GM23338 (cell line): ENCODE measurements at regions not wholly inside any gene's neighbourhood (a gene's known extent, or its start where the extent isn't known, plus 50 kb on each side); places are given as distances from the start of the nearest gene placed in this dataset.

Experiments used
- ATAC-seq: fragments of 200-7000 bp; cut with Tn5 transposase; 3 replicates; pipeline ENCODE4 v1.9.1; 2020
- DNase-seq: peaks from one replicate; pipeline ENCODE4 v3.0.0-alpha.2; 2015; ENCODE audit warnings: low spot score
- H2AFZ ChIP-seq: fragments of 200-600 bp; sonication (generic); 2 replicates; pipeline ENCODE4 v1.8.0; 2016; ENCODE audit warnings: antibody characterized with exemption, mild to moderate bottlenecking, moderate library complexity
- H3F3A ChIP-seq: fragments of 200-600 bp; sonication (generic); replicated peaks from 2 replicates; pipeline ENCODE4 v1.8.0; 2017; ENCODE audit warnings: antibody characterized with exemption, mixed run types, low read depth
- H3K27ac ChIP-seq: fragments of 200-600 bp; sonication (generic); 2 replicates; pipeline ENCODE4 v1.6.1; 2016; ENCODE audit warnings: low read depth
- H3K27me3 ChIP-seq: fragments of 200-600 bp; sonication (generic); 2 replicates; pipeline ENCODE4 v1.8.0; 2016; ENCODE audit warnings: mild to moderate bottlenecking, mixed run types, moderate library complexity; ENCODE audit not compliant: insufficient read depth
- H3K36me3 ChIP-seq: fragments of 200-600 bp; sonication (generic); 2 replicates; pipeline ENCODE4 v1.8.0; 2016; ENCODE audit warnings: mild to moderate bottlenecking; ENCODE audit not compliant: insufficient read depth
- H3K4me1 ChIP-seq: fragments of 200-600 bp; sonication (generic); 2 replicates; pipeline ENCODE4 v1.8.0; 2016; ENCODE audit warnings: mild to moderate bottlenecking, moderate library complexity; ENCODE audit not compliant: insufficient read depth
- H3K4me2 ChIP-seq: fragments of 200-600 bp; sonication (generic); 2 replicates; pipeline ENCODE4 v1.7.1; 2017; ENCODE audit warnings: mixed run types
- H3K4me3 ChIP-seq: fragments of 200-600 bp; sonication (generic); 2 replicates; pipeline ENCODE4 v1.6.1; 2016; ENCODE audit warnings: mixed run types
- H3K79me2 ChIP-seq: fragments of 200-600 bp; sonication (generic); replicated peaks from 2 replicates; pipeline ENCODE4 v1.8.0; 2017; ENCODE audit warnings: mild to moderate bottlenecking; ENCODE audit not compliant: insufficient read depth
- H3K9me2 ChIP-seq: fragments of 200-600 bp; sonication (generic); 2 replicates; pipeline ENCODE4 v1.8.0; 2017; ENCODE audit not compliant: insufficient read depth
- H4K20me1 ChIP-seq: fragments of 200-600 bp; sonication (generic); replicated peaks from 2 replicates; pipeline ENCODE4 v1.8.0; 2017; ENCODE audit warnings: mild to moderate bottlenecking; ENCODE audit not compliant: insufficient read depth
- H3K27ac Mint-ChIP-seq: 2 replicates; pipeline ENCODE4 v1.8.0; 2020; ENCODE audit warnings: inconsistent platforms, mild to moderate bottlenecking, moderate library complexity, mixed read lengths
- H3K27me3 Mint-ChIP-seq: 3 replicates; pipeline ENCODE4 v1.8.0; 2022; ENCODE audit warnings: low read depth, mild to moderate bottlenecking, moderate library complexity, mixed read lengths, inconsistent platforms; ENCODE audit not compliant: insufficient read depth, poor library complexity
- H3K36me3 Mint-ChIP-seq: 3 replicates; pipeline ENCODE4 v1.8.0; 2021; ENCODE audit warnings: low read depth, mild to moderate bottlenecking, inconsistent platforms, moderate library complexity, mixed read lengths
- H3K4me1 Mint-ChIP-seq: 3 replicates; pipeline ENCODE4 v1.8.0; 2020; ENCODE audit warnings: mild to moderate bottlenecking, inconsistent platforms, mixed read lengths
- H3K4me3 Mint-ChIP-seq: 3 replicates; pipeline ENCODE4 v1.8.0; 2021; ENCODE audit warnings: moderate library complexity, mild to moderate bottlenecking, inconsistent platforms, mixed read lengths
- H3K9me3 Mint-ChIP-seq: 3 replicates; pipeline ENCODE4 v1.8.0; 2020; ENCODE audit warnings: moderate library complexity, mild to moderate bottlenecking, inconsistent platforms, mixed read lengths
- CREB1 ChIP-seq: fragments of 250-450 bp; sonication (Bioruptor Pico); IDR thresholded peaks from 2 replicates; pipeline ENCODE4 v1.5.0; 2020; ENCODE audit warnings: low read depth, mild to moderate bottlenecking, moderate library complexity
- EZH2 ChIP-seq: fragments of 200-600 bp; sonication (generic); IDR thresholded peaks from one replicate; pipeline ENCODE4 v1.8.0; 2017; ENCODE audit warnings: antibody characterized with exemption, mild to moderate bottlenecking, low read depth; ENCODE audit not compliant: unreplicated experiment
- EZH2phosphoT487 ChIP-seq: fragments of 200-600 bp; sonication (generic); IDR thresholded peaks from one replicate; pipeline ENCODE4 v1.8.1; 2018; ENCODE audit warnings: antibody characterized with exemption; ENCODE audit not compliant: unreplicated experiment
- POLR2AphosphoS5 ChIP-seq: IDR thresholded peaks from 2 replicates; pipeline ENCODE4 v1.6.1; 2016; ENCODE audit warnings: antibody characterized with exemption, low read depth
- STAT1 ChIP-seq: IDR thresholded peaks from one replicate; pipeline ENCODE4 v1.6.1; 2016; ENCODE audit warnings: antibody characterized with exemption; ENCODE audit not compliant: unreplicated experiment
- ZNF114 ChIP-seq: fragments of 250-450 bp; sonication (Bioruptor Pico); IDR thresholded peaks from 2 replicates; pipeline ENCODE4 v1.5.0; 2020; ENCODE audit warnings: mild to moderate bottlenecking, moderate library complexity
- ZNF331 ChIP-seq: fragments of 250-450 bp; sonication (Bioruptor Pico); IDR thresholded peaks from 2 replicates; pipeline ENCODE4 v1.5.0; 2020; ENCODE audit warnings: low read depth, mild to moderate bottlenecking, moderate library complexity
- TF ChIP-seq, protein P1 (sequence below): IDR thresholded peaks from 2 replicates; pipeline ENCODE4 v1.6.1; 2016; ENCODE audit warnings: antibody characterized with exemption
- TF ChIP-seq, protein P2 (sequence below): IDR thresholded peaks from one replicate; pipeline ENCODE4 v1.6.1; 2018; ENCODE audit warnings: antibody characterized with exemption; ENCODE audit not compliant: unreplicated experiment
- TF ChIP-seq, protein P3 (sequence below), 2 experiments: fragments of 200-600 bp in 1 of 2; sonication (generic) in 1 of 2; conservative IDR thresholded peaks; 2 replicates each; pipeline versions ENCODE4 v1.5.1 to v1.6.1; 2016 to 2017; ENCODE audit warnings: antibody characterized with exemption in 2 of 2, low read depth in 2 of 2, mild to moderate bottlenecking in 2 of 2, moderate library complexity in 1 of 2

DNA sequence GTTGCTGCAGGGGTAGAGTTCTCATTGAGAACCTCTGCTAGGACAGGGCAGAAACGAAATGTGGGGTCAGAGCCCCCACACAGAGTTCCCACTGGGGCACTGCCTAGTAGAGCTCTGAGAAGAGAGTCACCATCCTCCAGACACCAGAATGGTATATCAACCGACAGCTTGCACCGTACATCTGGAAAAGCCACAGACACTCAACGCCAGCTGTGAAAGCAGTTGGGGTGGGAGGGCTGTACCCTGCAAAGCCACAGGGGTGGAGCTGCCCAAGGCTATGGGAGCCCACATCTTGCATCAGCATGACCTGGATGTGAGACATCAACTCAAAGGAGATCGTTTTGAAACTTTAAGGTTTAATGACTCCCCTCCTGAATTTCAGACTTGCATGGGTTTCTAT is 284.0 kb upstream of the DEPDC1 start:
- H3K4me3 Mint-ChIP-seq = no peak overlapping the region
- no peaks in the 10 kb centered on the region for H3K36me3 ChIP-seq

More for the DNA sequence above, 284.0 kb upstream of the DEPDC1 start:
- TF ChIP-seq STAT1 = no peak
- TF ChIP-seq, protein P1, sequence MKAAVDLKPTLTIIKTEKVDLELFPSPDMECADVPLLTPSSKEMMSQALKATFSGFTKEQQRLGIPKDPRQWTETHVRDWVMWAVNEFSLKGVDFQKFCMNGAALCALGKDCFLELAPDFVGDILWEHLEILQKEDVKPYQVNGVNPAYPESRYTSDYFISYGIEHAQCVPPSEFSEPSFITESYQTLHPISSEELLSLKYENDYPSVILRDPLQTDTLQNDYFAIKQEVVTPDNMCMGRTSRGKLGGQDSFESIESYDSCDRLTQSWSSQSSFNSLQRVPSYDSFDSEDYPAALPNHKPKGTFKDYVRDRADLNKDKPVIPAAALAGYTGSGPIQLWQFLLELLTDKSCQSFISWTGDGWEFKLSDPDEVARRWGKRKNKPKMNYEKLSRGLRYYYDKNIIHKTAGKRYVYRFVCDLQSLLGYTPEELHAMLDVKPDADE = no peak
- TF ChIP-seq EZH2 = no peak
- TF ChIP-seq, protein P2, sequence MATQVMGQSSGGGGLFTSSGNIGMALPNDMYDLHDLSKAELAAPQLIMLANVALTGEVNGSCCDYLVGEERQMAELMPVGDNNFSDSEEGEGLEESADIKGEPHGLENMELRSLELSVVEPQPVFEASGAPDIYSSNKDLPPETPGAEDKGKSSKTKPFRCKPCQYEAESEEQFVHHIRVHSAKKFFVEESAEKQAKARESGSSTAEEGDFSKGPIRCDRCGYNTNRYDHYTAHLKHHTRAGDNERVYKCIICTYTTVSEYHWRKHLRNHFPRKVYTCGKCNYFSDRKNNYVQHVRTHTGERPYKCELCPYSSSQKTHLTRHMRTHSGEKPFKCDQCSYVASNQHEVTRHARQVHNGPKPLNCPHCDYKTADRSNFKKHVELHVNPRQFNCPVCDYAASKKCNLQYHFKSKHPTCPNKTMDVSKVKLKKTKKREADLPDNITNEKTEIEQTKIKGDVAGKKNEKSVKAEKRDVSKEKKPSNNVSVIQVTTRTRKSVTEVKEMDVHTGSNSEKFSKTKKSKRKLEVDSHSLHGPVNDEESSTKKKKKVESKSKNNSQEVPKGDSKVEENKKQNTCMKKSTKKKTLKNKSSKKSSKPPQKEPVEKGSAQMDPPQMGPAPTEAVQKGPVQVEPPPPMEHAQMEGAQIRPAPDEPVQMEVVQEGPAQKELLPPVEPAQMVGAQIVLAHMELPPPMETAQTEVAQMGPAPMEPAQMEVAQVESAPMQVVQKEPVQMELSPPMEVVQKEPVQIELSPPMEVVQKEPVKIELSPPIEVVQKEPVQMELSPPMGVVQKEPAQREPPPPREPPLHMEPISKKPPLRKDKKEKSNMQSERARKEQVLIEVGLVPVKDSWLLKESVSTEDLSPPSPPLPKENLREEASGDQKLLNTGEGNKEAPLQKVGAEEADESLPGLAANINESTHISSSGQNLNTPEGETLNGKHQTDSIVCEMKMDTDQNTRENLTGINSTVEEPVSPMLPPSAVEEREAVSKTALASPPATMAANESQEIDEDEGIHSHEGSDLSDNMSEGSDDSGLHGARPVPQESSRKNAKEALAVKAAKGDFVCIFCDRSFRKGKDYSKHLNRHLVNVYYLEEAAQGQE = no peak
- TF ChIP-seq ZNF331 (CRISPR knock-in tag) = no peak
- TF ChIP-seq EZH2phosphoT487 = no peak
- TF ChIP-seq, protein P3, sequence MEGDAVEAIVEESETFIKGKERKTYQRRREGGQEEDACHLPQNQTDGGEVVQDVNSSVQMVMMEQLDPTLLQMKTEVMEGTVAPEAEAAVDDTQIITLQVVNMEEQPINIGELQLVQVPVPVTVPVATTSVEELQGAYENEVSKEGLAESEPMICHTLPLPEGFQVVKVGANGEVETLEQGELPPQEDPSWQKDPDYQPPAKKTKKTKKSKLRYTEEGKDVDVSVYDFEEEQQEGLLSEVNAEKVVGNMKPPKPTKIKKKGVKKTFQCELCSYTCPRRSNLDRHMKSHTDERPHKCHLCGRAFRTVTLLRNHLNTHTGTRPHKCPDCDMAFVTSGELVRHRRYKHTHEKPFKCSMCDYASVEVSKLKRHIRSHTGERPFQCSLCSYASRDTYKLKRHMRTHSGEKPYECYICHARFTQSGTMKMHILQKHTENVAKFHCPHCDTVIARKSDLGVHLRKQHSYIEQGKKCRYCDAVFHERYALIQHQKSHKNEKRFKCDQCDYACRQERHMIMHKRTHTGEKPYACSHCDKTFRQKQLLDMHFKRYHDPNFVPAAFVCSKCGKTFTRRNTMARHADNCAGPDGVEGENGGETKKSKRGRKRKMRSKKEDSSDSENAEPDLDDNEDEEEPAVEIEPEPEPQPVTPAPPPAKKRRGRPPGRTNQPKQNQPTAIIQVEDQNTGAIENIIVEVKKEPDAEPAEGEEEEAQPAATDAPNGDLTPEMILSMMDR (conservative IDR thresholded peaks at IDR 0.05; ENCODE audit: low read depth in 2 of 2) = no peak
- TF ChIP-seq POLR2AphosphoS5 = no peak
- no peak for TF ChIP-seq CREB1 (CRISPR knock-in tag)
- TF ChIP-seq ZNF114 (CRISPR knock-in tag) = no peak
- Histone ChIP-seq H3K27me3 (no peaks in the 10 kb centered on the region), H3K4me2 (no peak overlapping the region), H2AFZ (no peak overlapping the region), H3K9me2 (no peaks in the 10 kb centered on the region; the same call in 1 of the 2 replicates), H3F3A (no peaks in the 10 kb centered on the region), H3K79me2 (no peaks in the 10 kb centered on the region), H4K20me1 (no peaks in the 10 kb centered on the region), H3K27ac (no peak overlapping the region), H3K4me1 (no peaks in the 10 kb centered on the region), H3K4me3 (no peak overlapping the region)
- Mint-ChIP-seq H3K9me3 (peaks cover 15% of the 10 kb centered on the region), H3K36me3 (peaks cover 12% of the 10 kb centered on the region), H3K4me1 (no peaks in the 10 kb centered on the region), H3K27me3 (peaks cover 4% of the 10 kb centered on the region), H3K27ac (no peak overlapping the region)
- DNase-seq = no peak
- ATAC-seq = no peak
